K562 (cell line): ENCODE measurements at regions not wholly inside any gene's neighbourhood (a gene's known extent, or its start where the extent isn't known, plus 50 kb on each side); places are given as distances from the start of the nearest gene placed in this dataset.

Experiments used
- ATAC-seq: fragments of 200-7000 bp; cut with Tn5 transposase; 3 replicates; pipeline ENCODE4 v1.9.1; 2020; ENCODE audit warnings: moderate library complexity
- BruUV-seq: library from RNA; stranded (reverse); fragments of 400-500 nt; replicated peaks from 2 replicates; lab custom pipeline; 2021; lab: Mats Ljungman, UMichigan
- CTCF ChIA-PET: fragments of 300-600 bp; formaldehyde crosslinking; extraction: SDS; loops from one replicate; lab custom pipeline; 2021; ENCODE audit warnings: low intra/inter-chr PET ratio; lab: Yijun Ruan, JAX
- POLR2A ChIA-PET: fragments of 300-600, 350-650 bp; sonication (Branson Sonifier 250); formaldehyde crosslinking; extraction: SDS; loops from one replicate; lab custom pipeline; 2021; ENCODE audit warnings: antibody characterized with exemption, inconsistent platforms; lab: Yijun Ruan, JAX
- DNase-seq, 4 experiments: peaks; one replicate each; pipeline versions ENCODE4 v3.0.0 to v3.0.0-alpha.2; 2011 to 2018; ENCODE audit warnings: low spot score in 3 of 4, mixed read lengths in 3 of 4; ENCODE audit errors: extremely low read depth in 1 of 4
- FAIRE-seq: peaks from 2 replicates; lab custom pipeline; 2011; peaks lifted over from hg19 to GRCh38; lab: Jason Lieb, UNC
- H2AFZ ChIP-seq: 2 replicates; pipeline ENCODE4 v1.6.0; 2011; ENCODE audit warnings: low read depth, low read length, control low read depth, inconsistent platforms
- H3K27ac ChIP-seq: fragments of 200-600 bp; 3 replicates; pipeline ENCODE4 v1.8.0; 2011; ENCODE audit warnings: low read depth, mild to moderate bottlenecking, control low read depth, inconsistent platforms, low read length, moderate library complexity, mixed read lengths; ENCODE audit errors: extremely low read depth
- H3K27me3 ChIP-seq, 2 experiments: fragments of 300-600 bp in 1 of 2; 2 replicates in 1 of 2; 3 replicates in 1 of 2; pipeline versions ENCODE4 v1.6.0 to v1.8.0; 2011; ENCODE audit warnings: inconsistent platforms in 2 of 2, low read length in 2 of 2, mild to moderate bottlenecking in 1 of 2, mixed read lengths in 1 of 2, moderate library complexity in 1 of 2; ENCODE audit not compliant: control insufficient read depth in 2 of 2, insufficient read depth in 2 of 2
- H3K36me3 ChIP-seq: fragments of 300-600 bp; 3 replicates; pipeline ENCODE4 v1.8.0; 2011; ENCODE audit warnings: mild to moderate bottlenecking, low read length, inconsistent platforms; ENCODE audit not compliant: control insufficient read depth, insufficient read depth
- H3K4me1 ChIP-seq, 2 experiments: fragments of 200-600 bp in 1 of 2; replicated peaks in 1 of 2; 2 replicates in 1 of 2; 3 replicates in 1 of 2; pipeline versions ENCODE4 v1.5.1 to v1.8.0; 2011; ENCODE audit warnings: inconsistent platforms in 2 of 2, low read length in 2 of 2, mild to moderate bottlenecking in 1 of 2, mixed read lengths in 1 of 2, moderate library complexity in 1 of 2; ENCODE audit not compliant: control insufficient read depth in 2 of 2, insufficient read depth in 2 of 2
- H3K4me2 ChIP-seq: 2 replicates; pipeline ENCODE4 v1.6.1; 2011; ENCODE audit warnings: low read length, control low read depth, inconsistent platforms, mixed read lengths; ENCODE audit not compliant: insufficient read depth
- H3K4me3 ChIP-seq: fragments of 200-600 bp; sonication (generic), shearing (Covaris generic); 2 replicates; pipeline ENCODE4 v1.5.1; 2016; ENCODE audit warnings: control low read depth, inconsistent platforms
- H3K79me2 ChIP-seq: fragments of 200-600 bp; 3 replicates; pipeline ENCODE4 v1.8.0; 2011; ENCODE audit warnings: low read length, inconsistent platforms; ENCODE audit not compliant: control insufficient read depth, insufficient read depth
- H3K9ac ChIP-seq, 2 experiments: 2 replicates each; pipeline versions ENCODE4 v1.6.0 to v1.6.1; 2011; ENCODE audit warnings: low read depth in 2 of 2, low read length in 2 of 2, control low read depth in 1 of 2, inconsistent platforms in 1 of 2, mild to moderate bottlenecking in 1 of 2, mixed read lengths in 1 of 2; ENCODE audit not compliant: insufficient read depth in 1 of 2
- H3K9me1 ChIP-seq: one replicate; pipeline ENCODE4 v1.6.0; 2011; ENCODE audit warnings: inconsistent platforms, mild to moderate bottlenecking, low read length, moderate library complexity; ENCODE audit not compliant: control insufficient read depth, insufficient read depth
- H3K9me3 ChIP-seq: replicated peaks from 2 replicates; pipeline ENCODE4 v1.5.1; 2011; ENCODE audit warnings: low read depth, low read length, inconsistent platforms; ENCODE audit not compliant: control insufficient read depth, insufficient read depth
- H4K20me1 ChIP-seq: replicated peaks from 2 replicates; pipeline ENCODE4 v1.6.1; 2011; ENCODE audit warnings: low read length, inconsistent platforms, mixed read lengths; ENCODE audit not compliant: control insufficient read depth, insufficient read depth
- ETV5 ChIP-seq: sonication (generic); formaldehyde crosslinking; IDR thresholded peaks from 2 replicates; pipeline ENCODE4 v1.4.0; 2020; ENCODE audit warnings: low read depth, mild to moderate bottlenecking, missing genetic modification reagents
- FOXM1 ChIP-seq, 2 experiments: fragments of 450-650 bp in 1 of 2; sonication (generic) in 1 of 2; formaldehyde crosslinking in 1 of 2; IDR thresholded peaks; 2 replicates each; pipeline versions ENCODE4 v1.6.1 to v1.9.0; 2017 to 2022; ENCODE audit warnings: low read depth in 2 of 2, mild to moderate bottlenecking in 2 of 2, missing genetic modification reagents in 1 of 2, moderate library complexity in 1 of 2
- HES1 ChIP-seq: fragments of 450-650 bp; IDR thresholded peaks from 2 replicates; pipeline ENCODE4 v1.6.1; 2016; ENCODE audit warnings: low read depth, mild to moderate bottlenecking, moderate library complexity
- PCBP1 ChIP-seq: fragments of 200-400 bp; formaldehyde crosslinking; IDR thresholded peaks from 2 replicates; pipeline ENCODE4 v1.6.1; 2018; ENCODE audit warnings: mild to moderate bottlenecking, low read depth, low read length; ENCODE audit not compliant: poor library complexity, severe bottlenecking
- PHF20 ChIP-seq: fragments of 450-650 bp; IDR thresholded peaks from 2 replicates; pipeline ENCODE4 v1.6.1; 2018; ENCODE audit not compliant: partially characterized antibody
- POLR2AphosphoS5 ChIP-seq: IDR thresholded peaks from 2 replicates; pipeline ENCODE4 v1.6.1; 2011; ENCODE audit warnings: mild to moderate bottlenecking, low read depth, low read length, moderate library complexity; ENCODE audit not compliant: control insufficient read depth, insufficient read depth
- WGBS: fragments of 100-300 bp; shearing (Covaris generic); methylation state at CpG from one replicate; pipeline ENCODE4 v1.1.6; 2016; ENCODE audit warnings: low coverage, mixed read lengths; ENCODE audit not compliant: insufficient coverage; ENCODE audit errors: missing lambda C conversion rate; 5-methylcytosine and 5-hydroxymethylcytosine counted together
- in situ Hi-C: fragments of 300-500 bp; cut with MboI; formaldehyde crosslinking; loops from 4 replicates; pipeline ENCODE4 v1.15.0; 2018; ENCODE audit warnings: inconsistent platforms, mixed read lengths
- intact Hi-C: fragments of 100-400 bp; cut with micrococcal nuclease; formaldehyde crosslinking; loops from 2 replicates; pipeline ENCODE4 v1.14.2; 2022
- TF ChIP-seq, protein P1 (sequence below): sonication (generic); formaldehyde crosslinking; IDR thresholded peaks from 2 replicates; pipeline ENCODE4 v1.8.0; 2022; ENCODE audit warnings: mild to moderate bottlenecking, missing genetic modification reagents, borderline replicate concordance
- TF ChIP-seq, protein P2 (sequence below): fragments of 250-450 bp; sonication (Bioruptor Pico); IDR thresholded peaks from 2 replicates; pipeline ENCODE4 v1.4.0; 2020

GRCh38 chr7:52154382-52154781 is 837.8 kb upstream of the COBL start:
- Histone ChIP-seq H2AFZ (no peak overlapping the region), H3K4me2 (no peak overlapping the region), H3K4me1 (no peaks in the 10 kb centered on the region), H3K27me3 (no peaks in the 10 kb centered on the region), H3K9me1 (no peaks in the 10 kb centered on the region), H3K79me2 (no peaks in the 10 kb centered on the region), H3K9me3 (no peaks in the 10 kb centered on the region), H3K27ac (no peak overlapping the region), H4K20me1 (no peaks in the 10 kb centered on the region), H3K36me3 (no peaks in the 10 kb centered on the region), H3K9ac (no peak overlapping the region)
- ATAC-seq (no peak), FAIRE-seq (no peak), DNase-seq (no peak)
- ChIA-PET POLR2A (no interaction called here), CTCF (no interaction called here)
- BruUV-seq = no TSS peak
- in situ Hi-C loops (no loop called here), intact Hi-C loops (no loop called here)
- WGBS = 0% methylated on average over 2 of the region's 2 CpGs
- no peak for TF ChIP-seq HES1
- no peak for TF ChIP-seq PHF20
- no peak for TF ChIP-seq POLR2AphosphoS5
- TF ChIP-seq, all 486 proteins: peak for 0
- H3K4me3 ChIP-seq = no peak overlapping the region

DNA sequence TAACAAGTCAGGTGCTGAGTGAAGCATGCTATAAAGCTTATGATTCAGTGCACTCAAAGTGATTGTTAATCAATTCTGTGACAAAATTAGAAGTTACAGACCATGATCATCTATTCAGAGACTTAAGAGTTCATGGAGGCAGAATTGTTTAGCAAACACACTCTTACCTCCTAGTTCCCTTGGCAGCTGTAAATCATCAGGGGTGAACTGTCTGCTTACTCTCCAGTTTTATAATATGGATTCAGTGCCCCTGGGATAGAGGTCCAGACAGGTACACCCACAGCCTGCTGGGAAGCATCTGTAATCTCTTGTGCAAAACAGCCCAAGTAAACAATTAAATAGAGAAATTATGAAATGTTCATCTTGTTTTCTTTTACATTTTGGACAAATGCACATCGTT is 835.0 kb upstream of the COBL start:
- FAIRE-seq (no peak), ATAC-seq (no peak), DNase-seq (no peak)
- no peaks in the 10 kb centered on the region for H3K9me1 ChIP-seq
- H3K4me1 ChIP-seq = no peaks in the 10 kb centered on the region
- ChIA-PET CTCF (no interaction called here), POLR2A (no interaction called here)
- no peaks in the 10 kb centered on the region for H3K27me3 ChIP-seq
- BruUV-seq = no TSS peak
- no peaks in the 10 kb centered on the region for H4K20me1 ChIP-seq
- 0% methylated on average over 1 of the region's 1 CpG for WGBS
- no peaks in the 10 kb centered on the region for H3K36me3 ChIP-seq
- in situ Hi-C loops = no loop called here
- no peak overlapping the region for H3K9ac ChIP-seq
- TF ChIP-seq, protein P1, sequence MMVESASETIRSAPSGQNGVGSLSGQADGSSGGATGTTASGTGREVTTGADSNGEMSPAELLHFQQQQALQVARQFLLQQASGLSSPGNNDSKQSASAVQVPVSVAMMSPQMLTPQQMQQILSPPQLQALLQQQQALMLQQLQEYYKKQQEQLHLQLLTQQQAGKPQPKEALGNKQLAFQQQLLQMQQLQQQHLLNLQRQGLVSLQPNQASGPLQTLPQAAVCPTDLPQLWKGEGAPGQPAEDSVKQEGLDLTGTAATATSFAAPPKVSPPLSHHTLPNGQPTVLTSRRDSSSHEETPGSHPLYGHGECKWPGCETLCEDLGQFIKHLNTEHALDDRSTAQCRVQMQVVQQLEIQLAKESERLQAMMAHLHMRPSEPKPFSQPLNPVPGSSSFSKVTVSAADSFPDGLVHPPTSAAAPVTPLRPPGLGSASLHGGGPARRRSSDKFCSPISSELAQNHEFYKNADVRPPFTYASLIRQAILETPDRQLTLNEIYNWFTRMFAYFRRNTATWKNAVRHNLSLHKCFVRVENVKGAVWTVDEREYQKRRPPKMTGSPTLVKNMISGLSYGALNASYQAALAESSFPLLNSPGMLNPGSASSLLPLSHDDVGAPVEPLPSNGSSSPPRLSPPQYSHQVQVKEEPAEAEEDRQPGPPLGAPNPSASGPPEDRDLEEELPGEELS (CRISPR knock-in tag) = no peak
- no peak for TF ChIP-seq FOXM1 (IDR thresholded peaks at IDR 0.05; ENCODE audit: low read depth)
- TF ChIP-seq FOXM1 (CRISPR knock-in tag; IDR thresholded peaks at IDR 0.05; ENCODE audit: low read depth) = no peak
- no peak for TF ChIP-seq PCBP1
- no peak for TF ChIP-seq ETV5 (CRISPR knock-in tag)
- TF ChIP-seq, protein P2, sequence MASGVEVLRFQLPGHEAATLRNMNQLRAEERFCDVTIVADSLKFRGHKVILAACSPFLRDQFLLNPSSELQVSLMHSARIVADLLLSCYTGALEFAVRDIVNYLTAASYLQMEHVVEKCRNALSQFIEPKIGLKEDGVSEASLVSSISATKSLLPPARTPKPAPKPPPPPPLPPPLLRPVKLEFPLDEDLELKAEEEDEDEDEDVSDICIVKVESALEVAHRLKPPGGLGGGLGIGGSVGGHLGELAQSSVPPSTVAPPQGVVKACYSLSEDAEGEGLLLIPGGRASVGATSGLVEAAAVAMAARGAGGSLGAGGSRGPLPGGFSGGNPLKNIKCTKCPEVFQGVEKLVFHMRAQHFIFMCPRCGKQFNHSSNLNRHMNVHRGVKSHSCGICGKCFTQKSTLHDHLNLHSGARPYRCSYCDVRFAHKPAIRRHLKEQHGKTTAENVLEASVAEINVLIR (CRISPR knock-in tag) = no peak
- TF ChIP-seq, all 486 proteins: peak for 0
- Histone ChIP-seq H3K79me2 (no peaks in the 10 kb centered on the region), H3K4me3 (no peak overlapping the region), H3K9me3 (no peaks in the 10 kb centered on the region), H3K27ac (no peak overlapping the region), H3K4me2 (no peak overlapping the region), H2AFZ (no peak overlapping the region)
- intact Hi-C loops = no loop called here
